ENCODE measurements at regions not wholly inside any gene's neighbourhood (a gene's known extent, or its start where the extent isn't known, plus 50 kb on each side); places are given as distances from the start of the nearest gene placed in this dataset.

DNA sequence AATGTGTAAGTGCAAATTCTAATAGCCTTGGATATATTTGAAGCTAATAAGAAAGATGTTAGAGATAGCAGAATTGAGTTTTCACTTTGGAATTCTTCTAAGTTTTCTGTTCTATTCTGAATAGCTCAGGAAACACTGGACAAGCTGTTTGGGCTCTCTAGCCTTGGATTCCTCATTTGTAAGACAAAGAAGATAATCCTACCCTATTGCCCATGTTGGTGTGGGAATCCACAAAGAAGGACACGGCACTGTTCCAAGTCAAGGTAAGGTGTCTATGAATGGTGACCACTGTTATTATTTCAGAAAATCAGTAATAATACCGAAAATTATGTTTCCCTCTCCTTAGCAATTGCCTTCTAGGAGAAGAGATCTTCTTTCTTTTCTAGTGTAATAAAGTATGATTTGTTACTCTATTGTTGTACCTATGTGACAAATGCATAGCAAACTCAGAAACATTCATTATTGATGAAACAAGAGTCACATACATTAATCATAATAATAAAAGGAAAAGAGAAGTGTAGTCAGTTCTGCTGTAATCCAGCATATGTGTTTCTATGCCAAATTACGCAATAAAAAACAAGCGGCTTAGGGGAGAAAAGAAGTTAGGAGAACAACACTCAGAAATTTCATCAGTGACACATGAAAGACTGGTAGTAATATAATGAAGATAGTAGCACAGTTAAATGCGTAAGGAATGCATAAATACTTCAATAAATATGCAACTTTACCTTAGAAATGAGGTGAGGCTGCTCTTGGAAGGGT lies 1012.3 kb upstream of the PHF14 start:
- Histone ChIP-seq H3K27ac (no peak overlapping the region), H3K4me3 (no peak overlapping the region), H3K9me3 (no peaks in the 10 kb centered on the region), H3K27me3 (no peaks in the 10 kb centered on the region), H3K36me3 (no peaks in the 10 kb centered on the region), H3K4me1 (no peaks in the 10 kb centered on the region)
- DNase-seq: no peak
- TF ChIP-seq, protein P1, sequence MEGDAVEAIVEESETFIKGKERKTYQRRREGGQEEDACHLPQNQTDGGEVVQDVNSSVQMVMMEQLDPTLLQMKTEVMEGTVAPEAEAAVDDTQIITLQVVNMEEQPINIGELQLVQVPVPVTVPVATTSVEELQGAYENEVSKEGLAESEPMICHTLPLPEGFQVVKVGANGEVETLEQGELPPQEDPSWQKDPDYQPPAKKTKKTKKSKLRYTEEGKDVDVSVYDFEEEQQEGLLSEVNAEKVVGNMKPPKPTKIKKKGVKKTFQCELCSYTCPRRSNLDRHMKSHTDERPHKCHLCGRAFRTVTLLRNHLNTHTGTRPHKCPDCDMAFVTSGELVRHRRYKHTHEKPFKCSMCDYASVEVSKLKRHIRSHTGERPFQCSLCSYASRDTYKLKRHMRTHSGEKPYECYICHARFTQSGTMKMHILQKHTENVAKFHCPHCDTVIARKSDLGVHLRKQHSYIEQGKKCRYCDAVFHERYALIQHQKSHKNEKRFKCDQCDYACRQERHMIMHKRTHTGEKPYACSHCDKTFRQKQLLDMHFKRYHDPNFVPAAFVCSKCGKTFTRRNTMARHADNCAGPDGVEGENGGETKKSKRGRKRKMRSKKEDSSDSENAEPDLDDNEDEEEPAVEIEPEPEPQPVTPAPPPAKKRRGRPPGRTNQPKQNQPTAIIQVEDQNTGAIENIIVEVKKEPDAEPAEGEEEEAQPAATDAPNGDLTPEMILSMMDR (IDR thresholded peaks at IDR 0.05): no peak
- intact Hi-C loops (cut with DNase I; ENCODE audit: low total_unique reads): no loop called here

GRCh38 chr7:9962742-9963141 lies 1010.9 kb upstream of the PHF14 start:
- intact Hi-C loops (cut with DNase I; ENCODE audit: low total_unique reads): no loop called here
- H3K9me3 ChIP-seq: no peaks in the 10 kb centered on the region
- H3K4me1 ChIP-seq: no peaks in the 10 kb centered on the region
- no peak overlapping the region for H3K4me3 ChIP-seq
- no peaks in the 10 kb centered on the region for H3K36me3 ChIP-seq
- no peak for DNase-seq
- H3K27me3 ChIP-seq: no peaks in the 10 kb centered on the region
- no peak overlapping the region for H3K27ac ChIP-seq
- TF ChIP-seq, protein P1 (IDR thresholded peaks at IDR 0.05): no peak

DNA sequence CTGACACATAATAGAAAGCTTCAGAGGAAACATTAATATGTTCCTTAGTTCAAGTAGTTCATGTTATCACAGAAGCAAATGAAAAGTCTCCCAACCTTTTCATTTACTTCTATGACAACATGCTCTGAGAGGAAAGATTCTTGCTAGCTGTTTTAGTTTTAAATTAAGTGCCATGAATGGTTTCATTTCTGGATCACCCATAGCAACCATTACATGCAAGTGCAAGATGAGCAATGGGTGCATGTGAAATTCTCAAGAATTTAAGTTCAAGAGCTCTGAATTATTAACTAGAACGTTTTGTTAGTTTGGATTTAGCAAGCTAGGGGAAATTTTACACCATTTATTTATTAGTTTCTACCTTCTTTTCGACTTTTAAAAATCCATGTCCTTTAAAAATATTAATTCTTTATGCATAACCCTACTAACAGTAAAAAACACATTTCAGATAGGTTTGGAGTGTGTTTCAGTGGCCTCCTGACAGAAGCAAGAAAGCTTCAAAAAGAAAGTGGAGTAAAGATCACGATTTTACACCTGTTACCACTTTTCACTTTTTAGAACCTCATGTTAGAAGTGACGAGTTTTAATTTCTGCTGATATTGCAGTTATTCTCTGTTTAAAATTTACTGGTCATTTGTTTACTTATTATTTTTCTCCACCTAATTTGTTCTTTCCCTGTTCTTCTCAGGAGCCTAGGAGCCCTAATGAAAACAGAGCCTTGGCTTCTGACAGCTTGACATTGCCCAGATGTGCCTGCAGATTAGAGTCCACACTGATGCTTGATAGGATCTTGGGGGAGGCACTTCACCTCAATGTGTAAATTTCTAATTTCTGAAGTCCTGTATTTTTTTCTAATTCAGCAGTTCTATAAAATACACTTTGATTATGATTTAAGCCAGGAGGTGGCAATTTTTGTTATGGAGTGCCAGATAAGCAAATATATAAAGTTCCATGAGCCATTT lies 995.3 kb upstream of the PHF14 start:
- Histone ChIP-seq H3K36me3 (no peaks in the 10 kb centered on the region), H3K27ac (no peak overlapping the region), H3K4me1 (no peaks in the 10 kb centered on the region), H3K27me3 (no peaks in the 10 kb centered on the region), H3K4me3 (no peak overlapping the region), H3K9me3 (no peaks in the 10 kb centered on the region)
- no peak for DNase-seq
- intact Hi-C loops (cut with DNase I; ENCODE audit: low total_unique reads): no loop called here
- TF ChIP-seq, protein P1 (IDR thresholded peaks at IDR 0.05): no peak

DNA sequence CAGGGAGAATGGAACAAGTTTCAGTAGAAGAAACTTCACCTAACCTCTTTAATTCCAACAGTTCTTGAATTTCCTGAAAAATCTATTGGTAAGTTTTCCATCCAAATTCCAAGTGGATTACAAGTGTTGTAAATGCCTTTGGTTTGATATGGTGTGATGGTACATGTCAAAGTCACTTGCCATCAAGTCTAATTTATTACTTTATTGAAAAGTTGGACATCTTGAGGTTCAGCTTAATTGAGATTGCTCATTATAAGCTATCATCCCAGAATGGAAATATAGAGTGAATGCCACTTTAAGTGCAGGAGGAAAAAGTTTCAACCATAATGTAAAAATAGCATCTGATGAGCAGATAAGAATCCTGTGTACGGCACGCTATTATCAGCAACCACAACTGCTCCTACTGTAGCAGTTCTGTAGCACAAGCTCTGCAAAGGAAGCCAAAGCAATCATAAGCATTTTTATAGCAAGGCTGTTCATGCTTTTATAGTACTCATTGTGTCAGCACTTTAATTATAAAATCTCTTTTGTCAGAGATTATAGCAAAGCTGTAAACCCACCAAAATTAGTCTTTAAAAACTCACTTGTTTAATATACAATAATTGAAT lies 991.8 kb upstream of the PHF14 start:
- DNase-seq: no peak
- Histone ChIP-seq H3K4me3 (no peak overlapping the region), H3K27me3 (no peaks in the 10 kb centered on the region), H3K27ac (no peak overlapping the region), H3K36me3 (no peaks in the 10 kb centered on the region), H3K9me3 (no peaks in the 10 kb centered on the region), H3K4me1 (no peaks in the 10 kb centered on the region)
- intact Hi-C loops (cut with DNase I; ENCODE audit: low total_unique reads): no loop called here
- TF ChIP-seq, protein P1 (IDR thresholded peaks at IDR 0.05): no peak

GRCh38 chr7:9983048-9983447 lies 990.6 kb upstream of the PHF14 start:
- no peaks in the 10 kb centered on the region for H3K36me3 ChIP-seq
- H3K9me3 ChIP-seq: no peaks in the 10 kb centered on the region
- no peaks in the 10 kb centered on the region for H3K27me3 ChIP-seq
- intact Hi-C loops (cut with DNase I; ENCODE audit: low total_unique reads): no loop called here
- no peaks in the 10 kb centered on the region for H3K4me1 ChIP-seq
- TF ChIP-seq, protein P1 (IDR thresholded peaks at IDR 0.05): no peak
- no peak for DNase-seq
- H3K4me3 ChIP-seq: no peak overlapping the region
- no peak overlapping the region for H3K27ac ChIP-seq

Measured in tibial artery (tissue), 4 donors.